ENCODE measurements at regions not wholly inside any gene's neighbourhood (a gene's known extent, or its start where the extent isn't known, plus 50 kb on each side); places are given as distances from the start of the nearest gene placed in this dataset.

- TF ChIP-seq CTCF (IDR thresholded peaks at IDR 0.05) (no peak), POLR2A (IDR thresholded peaks at IDR 0.05) (no peak)
These were observed 289.8 kb upstream of the IRAK1BP1 start for GRCh38 chr6:78577585-78577984.

Measured in breast epithelium (tissue), 3 donors.